Gastroesophageal sphincter (tissue), 4 donors: ENCODE measurements at regions not wholly inside any gene's neighbourhood (a gene's known extent, or its start where the extent isn't known, plus 50 kb on each side); places are given as distances from the start of the nearest gene placed in this dataset.
"Not testable (repeated sequence)": the region's sequence is repeated elsewhere in the genome, so short reads cannot be mapped to it uniquely, and the experiment has no call there.

Source experiments
- ATAC-seq: fragments of 150-250 bp; one replicate; pipeline ENCODE4 v1.9.1; 2016; ENCODE audit warnings: mild to moderate bottlenecking, moderate library complexity
- H3K27ac ChIP-seq, 4 donors: fragments of 200-600 bp; sonication (generic) in 3 of 4; 1 replicate in 3 of 4; 2 replicates in 1 of 4; pipeline ENCODE4 v1.5.1; 2016 to 2019
- H3K27me3 ChIP-seq: fragments of 200-600 bp; sonication (generic); one replicate; pipeline ENCODE4 v1.5.1; 2019
- H3K36me3 ChIP-seq, 2 donors: fragments of 200-600 bp; sonication (generic); one replicate each; pipeline ENCODE4 v1.5.1; 2019; ENCODE audit warnings: control low read depth in 1 of 2
- H3K4me1 ChIP-seq, 3 donors: fragments of 200-600 bp; sonication (generic); 1 replicate in 2 of 3; 2 replicates in 1 of 3; pipeline ENCODE4 v1.5.1; 2016 to 2019; ENCODE audit warnings: control low read depth in 2 of 3
- H3K4me3 ChIP-seq, 2 donors: fragments of 200-600 bp; sonication (generic); one replicate each; pipeline ENCODE4 v1.5.1; 2019; ENCODE audit warnings: mild to moderate bottlenecking in 1 of 2, moderate library complexity in 1 of 2
- H3K9me3 ChIP-seq, 3 donors: fragments of 200-600 bp; sonication (generic); one replicate each; pipeline ENCODE4 v1.5.1; 2017 to 2019; ENCODE audit warnings: control low read depth in 2 of 3
- CTCF ChIP-seq, 4 experiments: fragments of 200-600 bp in 2 of 4; fragments of 450-650 bp in 2 of 4; sonication (generic) in 1 of 4; IDR thresholded peaks; one replicate each; pipeline ENCODE4 v1.5.1; 2017 to 2019; ENCODE audit warnings: antibody characterized with exemption in 4 of 4, mild to moderate bottlenecking in 2 of 4, moderate library complexity in 2 of 4
- EP300 ChIP-seq: sonication (generic); formaldehyde crosslinking; IDR thresholded peaks from one replicate; pipeline ENCODE4 v1.6.1; 2017; ENCODE audit warnings: antibody characterized with exemption, mild to moderate bottlenecking
- POLR2A ChIP-seq, 2 donors: fragments of 450-650 bp; IDR thresholded peaks; one replicate each; pipeline ENCODE4 v1.6.1; 2017; ENCODE audit warnings: antibody characterized with exemption in 2 of 2, mild to moderate bottlenecking in 2 of 2, moderate library complexity in 1 of 2
- POLR2AphosphoS5 ChIP-seq: sonication (generic); formaldehyde crosslinking; IDR thresholded peaks from one replicate; pipeline ENCODE4 v1.6.1; 2017; ENCODE audit warnings: antibody characterized with exemption
- WGBS, 2 donors: methylation state at CpG; one replicate each; pipeline ENCODE4 v1.1.5; 2018; ENCODE audit warnings: low coverage in 1 of 2; 5-methylcytosine and 5-hydroxymethylcytosine counted together

GRCh38 chrX:3837958-3838643 lies 124.7 kb upstream of the PRKX start:
- not testable (repeated sequence) for H3K27me3 ChIP-seq, ATAC-seq, H3K4me3 ChIP-seq, H3K9me3 ChIP-seq, H3K4me1 ChIP-seq, H3K36me3 ChIP-seq, H3K27ac ChIP-seq
- WGBS, 2 donors = no CpG with 5 or more reads among the region's 58 CpGs

GRCh38 chrX:3837211-3837610 lies 123.8 kb upstream of the PRKX start:
- H3K4me3 ChIP-seq, H3K9me3 ChIP-seq, H3K27ac ChIP-seq, ATAC-seq, H3K36me3 ChIP-seq, H3K4me1 ChIP-seq, H3K27me3 ChIP-seq: not testable (repeated sequence)
- no CpG with 5 or more reads among the region's 13 CpGs for WGBS, 2 donors

GRCh38 chrX:3833761-3834542 lies 120.5 kb upstream of the PRKX start:
- not testable (repeated sequence) for H3K4me1 ChIP-seq, ATAC-seq, H3K9me3 ChIP-seq, H3K27me3 ChIP-seq, H3K27ac ChIP-seq, H3K36me3 ChIP-seq, H3K4me3 ChIP-seq
- no CpG with 5 or more reads among the region's 11 CpGs for WGBS, 2 donors

- not testable (repeated sequence) for H3K36me3 ChIP-seq, H3K9me3 ChIP-seq, H3K27me3 ChIP-seq, ATAC-seq, H3K4me3 ChIP-seq, H3K4me1 ChIP-seq, H3K27ac ChIP-seq
- no CpG with 5 or more reads among the region's 9 CpGs for WGBS, 2 donors
These were observed 116.6 kb upstream of the PRKX start for GRCh38 chrX:3830020-3830419.

GRCh38 chrX:3829041-3829531 lies 115.6 kb upstream of the PRKX start:
- not testable (repeated sequence) for H3K36me3 ChIP-seq, H3K9me3 ChIP-seq, H3K4me1 ChIP-seq, H3K27me3 ChIP-seq, ATAC-seq, H3K4me3 ChIP-seq, H3K27ac ChIP-seq
- WGBS, 2 donors = no CpG with 5 or more reads among the region's 12 CpGs

- H3K27me3 ChIP-seq, ATAC-seq, H3K9me3 ChIP-seq, H3K4me3 ChIP-seq, H3K36me3 ChIP-seq, H3K4me1 ChIP-seq, H3K27ac ChIP-seq: not testable (repeated sequence)
- WGBS, 2 donors = no CpG with 5 or more reads among the region's 20 CpGs
These were observed 115.1 kb upstream of the PRKX start for GRCh38 chrX:3828378-3829040.

- H3K36me3 ChIP-seq, H3K9me3 ChIP-seq, H3K4me3 ChIP-seq, H3K4me1 ChIP-seq, H3K27ac ChIP-seq, H3K27me3 ChIP-seq, ATAC-seq: not testable (repeated sequence)
- whole genome bisulfite sequencing, 2 donors = no CpG with 5 or more reads among the region's 5 CpGs
These were observed 110.6 kb upstream of the PRKX start for GRCh38 chrX:3824008-3824407.

GRCh38 chrX:3820167-3820566 lies 106.7 kb upstream of the PRKX start:
- Histone ChIP-seq H3K9me3 (no peaks in the 10 kb centered on the region), H3K4me3 (no peak overlapping the region), H3K36me3 (no peaks in the 10 kb centered on the region), H3K27me3 (no peaks in the 10 kb centered on the region), H3K4me1 (peaks cover 0 to 12% (median 5%) of the 10 kb centered on the region in 3 donors), H3K27ac (no peak overlapping the region)
- 75 to 100% methylated on average over 1 to 2 of the region's 4 CpGs for WGBS, 2 donors
- no peak for TF ChIP-seq POLR2A (IDR thresholded peaks at IDR 0.05)
- no peak for TF ChIP-seq EP300
- no peak for TF ChIP-seq CTCF (IDR thresholded peaks at IDR 0.05)
- no peak for TF ChIP-seq POLR2AphosphoS5
- no peak for ATAC-seq

GRCh38 chrX:3817480-3817879 lies 104.0 kb upstream of the PRKX start:
- H3K9me3 ChIP-seq, H3K27ac ChIP-seq, H3K36me3 ChIP-seq, H3K4me3 ChIP-seq, ATAC-seq, H3K27me3 ChIP-seq: not testable (repeated sequence)
- WGBS, 2 donors = 100% methylated on average over 3 of the region's 5 CpGs; no CpG with 5 or more reads in 1 of the 2 donors
- H3K4me1 ChIP-seq = peaks cover 0 to 19% (median 5%) of the 10 kb centered on the region in 3 donors
